ENCODE measurements at regions not wholly inside any gene's neighbourhood (a gene's known extent, or its start where the extent isn't known, plus 50 kb on each side); places are given as distances from the start of the nearest gene placed in this dataset.

- Histone ChIP-seq H3K79me2 (ENCODE audit: insufficient read depth, low read length) (peaks cover 70% of the 10 kb centered on the region), H3K27ac (ENCODE audit: low read depth, low read length, poor library complexity, severe bottlenecking) (no peak overlapping the region), H3K9ac (ENCODE audit: low read length) (no peak overlapping the region), H3K4me3 (ENCODE audit: low read depth, low read length, poor library complexity, severe bottlenecking) (no peak overlapping the region), H3K27me3 (ENCODE audit: insufficient read depth, low read length) (no peaks in the 10 kb centered on the region), H3K9me3 (ENCODE audit: low read length) (no peaks in the 10 kb centered on the region), H2AFZ (ENCODE audit: low read length) (no peak overlapping the region), H3K4me2 (ENCODE audit: low read length) (no peak overlapping the region), H3K36me3 (ENCODE audit: insufficient read depth, low read length) (peaks cover 93% of the 10 kb centered on the region), H3F3A (ENCODE audit: insufficient read depth, low read length) (no peaks in the 10 kb centered on the region), H3K4me1 (ENCODE audit: insufficient read depth, low read length, severe bottlenecking) (peaks cover 32% of the 10 kb centered on the region), H3K9me2 (ENCODE audit: low read depth, low read length) (no peaks in the 10 kb centered on the region), H4K20me1 (ENCODE audit: insufficient read depth, low read length) (no peaks in the 10 kb centered on the region; the same call in 1 of the 2 replicates)
- TF ChIP-seq CTCF (IDR thresholded peaks at IDR 0.05; ENCODE audit: low read length) (no peak), EZH2 (IDR thresholded peaks at IDR 0.05; ENCODE audit: borderline replicate concordance, low read length) (no peak)
Measured at GRCh38 chr6:150661216-150662007, 61.7 kb downstream of the PLEKHG1 start.

GRCh38 chr6:150662814-150663213, 63.1 kb downstream of the PLEKHG1 start:
- H3K79me2 ChIP-seq (ENCODE audit: insufficient read depth, low read length): peaks cover 69% of the 10 kb centered on the region
- no peak overlapping the region for H3K4me3 ChIP-seq (ENCODE audit: low read depth, low read length, poor library complexity, severe bottlenecking)
- no peak overlapping the region for H3K9ac ChIP-seq (ENCODE audit: low read length)
- no peak overlapping the region for H3K27ac ChIP-seq (ENCODE audit: low read depth, low read length, poor library complexity, severe bottlenecking)
- no peaks in the 10 kb centered on the region for H4K20me1 ChIP-seq (ENCODE audit: insufficient read depth, low read length)
- H3K36me3 ChIP-seq (ENCODE audit: insufficient read depth, low read length): peaks cover 81% of the 10 kb centered on the region
- H3K27me3 ChIP-seq (ENCODE audit: insufficient read depth, low read length): no peaks in the 10 kb centered on the region
- no peaks in the 10 kb centered on the region for H3K9me3 ChIP-seq (ENCODE audit: low read length)
- no peaks in the 10 kb centered on the region for H3F3A ChIP-seq (ENCODE audit: insufficient read depth, low read length)
- peaks cover 29% of the 10 kb centered on the region for H3K4me1 ChIP-seq (ENCODE audit: insufficient read depth, low read length, severe bottlenecking)
- no peak overlapping the region for H2AFZ ChIP-seq (ENCODE audit: low read length)
- no peak overlapping the region for H3K4me2 ChIP-seq (ENCODE audit: low read length)
- no peaks in the 10 kb centered on the region for H3K9me2 ChIP-seq (ENCODE audit: low read depth, low read length)
- TF ChIP-seq CTCF (IDR thresholded peaks at IDR 0.05; ENCODE audit: low read length) (no peak), EZH2 (IDR thresholded peaks at IDR 0.05; ENCODE audit: borderline replicate concordance, low read length) (no peak)

GRCh38 chr6:150664091-150664490, 64.4 kb downstream of the PLEKHG1 start:
- no peak for TF ChIP-seq CTCF (IDR thresholded peaks at IDR 0.05; ENCODE audit: low read length)
- TF ChIP-seq EZH2 (IDR thresholded peaks at IDR 0.05; ENCODE audit: borderline replicate concordance, low read length): no peak
- peaks cover 74% of the 10 kb centered on the region for H3K36me3 ChIP-seq (ENCODE audit: insufficient read depth, low read length)
- peaks cover 68% of the 10 kb centered on the region for H3K79me2 ChIP-seq (ENCODE audit: insufficient read depth, low read length)
- no peaks in the 10 kb centered on the region for H3F3A ChIP-seq (ENCODE audit: insufficient read depth, low read length)
- no peaks in the 10 kb centered on the region for H3K27me3 ChIP-seq (ENCODE audit: insufficient read depth, low read length)
- H3K9me3 ChIP-seq (ENCODE audit: low read length): no peaks in the 10 kb centered on the region
- no peak overlapping the region for H3K4me3 ChIP-seq (ENCODE audit: low read depth, low read length, poor library complexity, severe bottlenecking)
- H3K4me2 ChIP-seq (ENCODE audit: low read length): no peak overlapping the region
- no peaks in the 10 kb centered on the region for H3K9me2 ChIP-seq (ENCODE audit: low read depth, low read length)
- H4K20me1 ChIP-seq (ENCODE audit: insufficient read depth, low read length): no peaks in the 10 kb centered on the region
- H2AFZ ChIP-seq (ENCODE audit: low read length): no peak overlapping the region
- peaks cover 23% of the 10 kb centered on the region for H3K4me1 ChIP-seq (ENCODE audit: insufficient read depth, low read length, severe bottlenecking)
- no peak overlapping the region for H3K9ac ChIP-seq (ENCODE audit: low read length)
- H3K27ac ChIP-seq (ENCODE audit: low read depth, low read length, poor library complexity, severe bottlenecking): no peak overlapping the region
